Inferior parietal cortex (tissue), 1 donor: ENCODE measurements at regions not wholly inside any gene's neighbourhood (a gene's known extent, or its start where the extent isn't known, plus 50 kb on each side); places are given as distances from the start of the nearest gene placed in this dataset.
"Not testable (repeated sequence)": the region's sequence is repeated elsewhere in the genome, so short reads cannot be mapped to it uniquely, and the experiment has no call there.

Source experiments
- DNase-seq: peaks from one replicate; pipeline ENCODE4 v3.0.0-alpha.2; 2016; ENCODE audit errors: extremely low spot score

DNA sequence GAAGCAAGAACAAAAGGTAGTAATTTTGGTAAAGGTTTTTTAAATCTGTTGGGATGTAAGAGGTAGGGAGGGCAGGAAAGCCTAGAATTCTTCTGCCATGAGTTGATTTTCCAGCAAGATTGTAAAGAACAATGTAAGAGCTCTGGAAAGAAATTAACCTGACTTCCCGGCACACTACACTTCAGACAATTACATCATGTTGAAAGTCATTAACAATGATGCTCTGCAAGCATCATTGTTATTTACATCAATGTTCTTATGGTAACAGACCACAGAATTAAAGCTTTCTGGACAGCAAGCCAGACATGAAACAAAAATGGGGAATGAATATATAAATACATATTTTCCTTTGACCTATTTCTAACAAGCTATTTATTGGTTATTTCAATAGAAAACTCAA, 342.2 kb downstream of the CEP170 start:
- DNase-seq, result not testable (repeated sequence)

DNA sequence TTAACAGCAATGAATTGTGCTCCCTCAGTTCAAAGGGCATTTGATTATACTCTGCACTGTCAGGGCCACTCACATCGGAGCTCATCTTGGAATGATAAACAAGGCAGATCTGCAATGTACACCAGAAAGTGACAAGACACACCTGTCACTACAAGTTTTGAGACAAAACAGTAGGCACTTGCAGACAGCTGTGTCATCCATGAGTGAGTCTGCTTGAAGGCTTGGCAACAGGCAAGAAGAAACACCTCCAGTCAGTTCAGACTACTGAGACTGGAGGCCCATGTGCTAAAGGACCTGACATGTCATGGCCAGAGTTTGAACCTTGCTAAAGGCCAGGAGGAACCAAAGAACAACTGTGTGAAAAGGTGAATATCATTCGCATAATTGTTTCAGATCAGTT, 354.5 kb downstream of the CEP170 start:
- not testable (repeated sequence) for DNase-seq

DNA sequence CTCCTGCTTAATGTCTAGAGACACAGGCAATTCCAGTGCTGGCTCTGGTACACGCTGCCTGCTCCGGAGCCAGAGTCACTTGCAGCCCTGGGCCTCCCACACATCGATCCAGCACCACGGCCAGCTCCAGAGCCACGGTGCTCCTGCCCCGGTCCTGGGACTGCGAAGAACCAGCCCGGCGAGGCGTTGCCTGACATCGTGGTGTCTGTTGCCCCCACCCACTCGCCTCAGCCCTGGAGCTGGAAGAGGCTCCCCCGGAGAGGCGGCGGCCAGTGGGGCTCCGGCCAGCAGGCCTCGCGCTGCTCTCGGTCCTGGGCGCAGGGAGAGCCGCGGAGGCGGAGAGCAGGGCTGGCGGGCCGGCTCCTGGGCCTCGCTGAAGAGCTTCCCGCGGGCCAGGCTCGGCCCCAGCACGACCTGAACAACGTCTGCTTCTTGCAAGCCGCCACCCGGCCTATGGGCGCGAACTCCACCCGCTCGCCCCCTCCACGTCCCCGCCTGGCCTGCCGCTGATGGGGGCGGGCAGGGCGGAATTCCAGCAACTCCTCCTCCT, 364.8 kb downstream of the CEP170 start:
- DNase-seq, result no peak

DNA sequence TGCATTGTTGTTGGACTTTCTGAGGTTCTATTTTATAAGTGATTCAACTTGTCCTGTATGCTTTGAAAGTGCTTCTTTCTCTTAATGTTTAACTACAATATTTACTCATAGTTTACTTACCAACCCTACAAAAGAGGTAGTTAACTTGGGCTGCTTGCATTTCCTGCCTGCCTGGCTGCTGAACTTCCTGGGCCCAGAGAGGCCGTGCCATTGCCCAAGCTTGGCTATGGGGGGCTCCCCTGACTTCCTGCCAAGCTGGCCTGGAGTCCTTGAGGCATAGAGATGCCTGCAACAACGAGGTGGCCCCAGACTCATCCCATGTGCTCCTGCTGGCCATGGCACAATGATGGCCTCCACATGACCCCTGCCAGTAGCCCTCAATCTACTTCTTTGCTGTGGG, 361.6 kb upstream of the PLD5 start:
- DNase-seq, result no peak

DNA sequence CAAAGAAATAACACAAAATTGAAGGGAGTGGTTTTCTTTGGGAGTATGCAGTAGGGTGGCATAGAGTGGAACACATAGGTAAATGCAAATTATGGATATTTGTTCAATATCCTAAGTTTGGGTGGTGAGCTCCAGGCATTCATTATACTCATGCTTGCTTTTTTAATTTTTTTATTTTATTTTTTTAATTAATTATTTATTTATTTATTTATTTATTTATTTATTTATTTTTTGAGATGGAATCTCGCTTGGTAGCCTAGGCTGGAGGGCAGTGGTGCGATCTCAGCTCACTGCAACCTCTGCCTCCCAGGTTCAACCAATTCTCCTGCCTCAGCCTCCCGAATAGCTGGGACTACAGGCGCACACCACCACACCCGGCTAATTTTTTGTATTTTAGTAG, 355.5 kb upstream of the PLD5 start:
- DNase-seq, result not testable (repeated sequence)

DNA sequence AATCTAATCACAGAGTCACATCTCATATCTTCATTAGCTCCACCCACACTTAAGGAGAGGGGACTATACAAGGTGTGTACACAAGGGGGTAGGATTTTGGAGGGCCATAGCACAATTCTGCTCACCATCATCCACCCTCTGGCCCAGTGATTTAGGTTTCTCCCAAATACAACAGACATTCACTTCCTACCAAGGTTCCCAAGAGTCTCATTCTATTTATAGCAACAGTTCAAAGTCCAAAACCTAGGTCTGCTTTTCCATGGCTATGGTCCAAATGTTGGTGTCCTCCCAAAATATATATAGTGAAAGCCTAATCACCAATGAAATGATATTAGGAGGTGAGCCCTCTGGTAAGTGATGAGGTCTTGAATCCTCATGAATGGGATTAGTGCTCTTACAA, 353.2 kb upstream of the PLD5 start:
- no peak for DNase-seq

DNA sequence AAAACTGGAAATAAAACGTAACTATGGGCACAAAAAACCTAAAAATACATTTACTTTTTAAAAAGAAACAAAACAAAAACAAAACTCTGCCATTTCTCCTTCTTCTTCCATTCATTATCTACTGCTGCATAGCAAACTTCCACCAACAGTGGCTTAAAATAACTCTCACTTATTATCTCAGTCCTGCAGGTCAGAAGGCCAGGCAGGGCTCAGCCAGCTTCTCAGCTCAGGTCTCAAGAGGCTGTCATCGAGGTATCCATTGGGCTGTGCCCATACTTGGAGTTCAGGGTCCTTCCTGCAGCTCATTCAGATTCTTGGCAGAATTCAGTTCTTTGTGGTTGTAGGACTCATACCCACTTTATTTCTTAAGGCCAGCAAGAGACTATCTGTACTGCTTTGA, 352.7 kb upstream of the PLD5 start:
- DNase-seq, result no peak

DNA sequence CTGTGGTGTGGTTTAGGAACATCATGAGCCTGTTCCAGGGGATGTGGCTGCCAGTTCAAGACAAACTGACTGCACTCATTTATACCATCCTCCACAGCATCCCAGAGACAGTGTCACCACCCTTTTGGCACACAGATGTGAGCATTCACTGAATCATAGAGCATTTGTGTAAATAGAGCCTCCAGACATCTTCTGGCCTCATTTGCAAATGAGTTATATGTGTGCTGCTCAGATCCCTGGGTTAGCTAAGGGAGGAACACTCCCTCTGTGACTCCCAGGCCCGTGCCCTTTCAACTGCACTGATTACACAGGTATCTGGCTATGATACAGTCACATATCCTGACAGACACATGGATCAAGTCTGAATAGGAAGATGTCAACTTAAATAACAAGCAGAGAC, 351.5 kb upstream of the PLD5 start:
- no peak for DNase-seq

DNA sequence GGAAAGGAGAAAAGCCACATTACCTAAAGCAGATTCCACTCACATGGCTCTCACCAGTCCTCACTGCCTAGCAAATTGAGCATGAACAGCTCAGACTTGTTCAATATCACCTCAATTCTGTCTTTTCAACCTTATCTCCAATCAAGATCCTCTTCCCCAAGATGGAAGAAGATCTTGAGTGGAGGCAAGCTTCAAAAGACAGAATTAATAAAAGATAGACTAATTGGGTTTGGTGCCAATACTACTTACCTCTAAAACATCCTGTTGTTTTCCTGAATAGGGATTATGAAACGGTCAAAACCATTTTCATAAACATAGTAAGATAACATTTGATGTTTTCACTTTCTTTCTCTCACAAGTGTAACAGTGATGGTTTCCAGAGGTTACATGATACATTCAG, 349.2 kb upstream of the PLD5 start:
- DNase-seq, result no peak

DNA sequence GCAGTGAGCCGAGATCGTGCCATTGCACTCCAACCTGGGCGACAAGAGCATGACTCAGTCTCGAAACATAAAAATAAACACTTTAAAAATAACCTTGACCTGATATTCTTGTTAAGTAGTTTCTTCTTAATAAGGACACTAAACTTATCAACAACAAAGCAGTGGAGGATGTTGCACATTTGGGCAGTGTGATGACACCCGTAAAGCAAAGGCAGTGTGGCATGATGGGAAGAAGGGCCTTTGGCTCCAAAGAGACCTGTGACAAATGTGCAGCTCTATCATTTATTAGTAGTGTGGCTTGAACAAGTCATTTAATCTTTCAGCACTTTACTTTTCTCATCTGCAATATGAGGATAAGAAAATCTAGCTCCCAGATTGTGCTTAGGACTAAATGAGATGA, 348.0 kb upstream of the PLD5 start:
- DNase-seq, result no peak

DNA sequence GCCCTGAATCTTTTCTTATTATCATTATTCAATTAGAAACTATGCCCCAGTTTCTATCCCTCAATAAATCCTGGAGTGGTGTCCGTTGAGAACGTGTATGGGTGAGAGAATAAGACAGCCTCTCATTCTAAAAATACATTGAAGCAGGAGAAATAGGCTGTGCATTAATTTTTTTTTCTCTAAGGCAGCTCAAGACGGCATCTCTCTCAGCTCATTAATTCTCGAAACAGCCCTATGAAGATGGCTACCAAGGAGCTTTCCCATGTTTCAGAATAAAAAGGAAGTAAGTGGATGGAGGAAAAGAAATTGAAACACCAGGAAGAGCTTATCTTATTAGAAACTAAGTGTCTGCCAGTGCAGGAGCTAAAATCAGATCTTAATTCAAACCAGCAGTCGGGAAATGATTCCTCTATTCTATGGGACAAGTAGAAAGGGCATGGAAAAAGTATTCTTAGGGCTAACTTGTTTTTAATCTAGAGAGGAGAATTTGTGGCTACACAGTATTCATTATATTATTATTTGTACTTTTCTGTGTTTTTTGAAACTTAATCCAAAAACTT, 347.1 kb upstream of the PLD5 start:
- no peak for DNase-seq

DNA sequence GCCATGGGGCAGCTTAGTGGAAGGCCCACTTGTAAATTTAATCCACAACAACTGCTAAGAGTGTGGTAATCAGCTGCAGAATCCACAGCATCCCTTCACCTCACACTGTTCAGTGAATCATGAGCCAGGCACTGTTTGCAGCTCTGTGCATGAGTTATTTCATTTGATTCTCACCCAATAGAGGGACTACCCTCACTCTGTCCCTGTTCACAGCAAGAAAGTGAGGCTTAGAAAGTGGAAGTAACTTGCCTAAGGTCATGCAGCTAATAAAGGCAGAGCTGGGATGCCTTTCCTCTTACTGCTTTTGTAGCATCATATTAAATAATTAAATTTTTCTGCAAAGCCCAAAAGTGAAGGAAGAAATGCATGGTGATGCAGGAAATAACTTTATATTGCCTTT, 346.5 kb upstream of the PLD5 start:
- DNase-seq, result no peak

DNA sequence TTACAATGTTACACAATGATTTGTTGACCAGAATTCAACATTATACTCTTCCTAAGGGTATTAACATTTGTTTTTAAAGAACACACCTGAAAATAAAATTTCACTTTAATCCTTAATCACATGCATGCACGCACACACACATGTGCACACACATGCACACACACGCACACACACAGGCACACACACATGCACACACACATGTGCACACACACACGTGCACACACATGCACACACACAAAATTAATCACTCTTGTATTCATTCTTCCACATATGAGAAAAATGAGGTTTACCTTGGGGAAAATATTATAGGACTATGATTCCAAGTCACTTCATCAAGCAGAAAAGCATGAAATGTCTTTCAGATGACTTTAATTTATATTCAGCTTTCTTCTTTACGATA, 331.8 kb upstream of the PLD5 start:
- DNase-seq, result no peak

DNA sequence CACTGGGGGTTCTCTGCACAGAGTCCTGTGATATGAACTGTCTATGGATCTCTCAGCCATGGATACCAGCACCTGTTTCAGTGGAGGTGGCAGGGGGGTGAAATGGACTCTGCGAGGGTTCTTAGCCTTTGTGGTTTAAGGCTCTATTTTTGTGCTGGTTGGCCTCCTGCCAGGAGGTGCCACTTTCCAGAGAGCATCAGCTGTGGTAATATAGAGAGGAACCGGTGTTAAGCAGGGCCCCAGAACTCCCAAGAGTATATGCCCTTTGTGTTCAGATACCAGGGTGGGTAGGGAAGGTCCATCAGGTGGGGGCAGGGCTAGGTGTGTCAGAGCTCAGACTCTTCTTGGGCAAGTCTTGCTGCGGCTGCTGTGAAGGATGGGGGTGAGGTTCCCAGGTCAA, 330.0 kb upstream of the PLD5 start:
- DNase-seq, result no peak

DNA sequence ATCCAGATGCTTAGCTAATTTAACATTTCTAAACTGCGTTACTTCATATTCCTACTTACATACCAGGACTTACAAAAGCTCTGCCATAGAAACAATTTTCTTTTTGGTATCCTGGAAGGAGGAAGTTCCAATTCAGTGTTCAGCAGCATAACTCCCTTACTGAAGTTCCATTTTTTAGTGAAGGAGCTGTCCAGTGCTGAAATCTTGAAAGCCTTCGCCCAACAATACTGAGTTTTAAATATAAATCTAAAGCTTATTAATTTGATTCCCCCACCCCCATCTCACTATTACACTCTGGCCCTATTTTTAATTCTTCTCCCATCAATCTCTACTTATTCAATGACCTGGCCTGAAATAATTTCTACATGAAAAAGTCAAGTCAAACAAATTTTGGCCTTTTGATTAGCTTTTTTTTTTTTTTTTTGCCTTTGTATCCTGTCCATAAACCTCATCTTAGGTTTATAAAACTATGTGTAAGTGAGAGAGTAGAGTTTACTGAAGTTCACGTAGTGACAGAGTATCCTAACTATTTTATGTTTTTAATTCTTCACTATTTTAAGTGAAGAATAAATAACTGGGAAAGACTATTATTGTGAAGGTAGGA, 323.0 kb upstream of the PLD5 start:
- no peak for DNase-seq

DNA sequence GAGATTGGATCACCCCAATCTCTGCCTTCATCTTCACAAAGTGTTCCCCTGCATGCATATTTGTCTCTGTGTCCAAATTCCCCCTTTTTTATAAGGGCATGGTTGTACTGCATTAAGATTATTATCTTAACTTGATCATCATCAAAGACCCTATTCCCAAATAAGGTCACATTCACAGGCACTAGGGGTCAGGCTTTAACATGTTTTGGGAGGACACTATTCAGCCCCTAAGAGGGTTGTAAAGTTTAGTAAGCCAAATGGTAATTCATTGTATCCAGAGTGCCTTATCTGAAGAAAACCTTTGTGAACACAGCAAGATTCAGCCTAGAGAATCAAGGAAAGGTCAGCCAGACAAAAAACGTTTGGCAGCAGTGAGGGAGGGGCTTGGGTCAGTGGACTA, 317.6 kb upstream of the PLD5 start:
- no peak for DNase-seq

DNA sequence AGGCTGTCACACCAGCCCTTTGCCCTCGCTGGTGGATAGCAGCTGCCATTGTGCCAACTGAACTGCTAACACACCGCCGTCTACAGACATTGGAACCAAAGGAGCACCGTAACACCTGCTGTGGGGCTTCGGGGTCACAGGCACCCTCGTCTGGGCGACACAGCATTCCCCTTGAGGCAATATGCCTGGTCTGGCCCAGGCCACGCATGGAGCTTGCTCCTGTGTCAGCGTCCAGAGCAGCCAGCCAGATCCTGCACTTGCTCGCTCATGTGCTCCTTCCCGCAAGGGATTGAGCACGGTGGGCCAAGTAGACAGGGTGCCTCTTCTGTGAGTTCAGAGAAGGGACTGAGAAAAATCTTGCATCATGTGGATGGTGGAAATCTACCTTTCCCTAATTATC, 314.6 kb upstream of the PLD5 start:
- no peak for DNase-seq

DNA sequence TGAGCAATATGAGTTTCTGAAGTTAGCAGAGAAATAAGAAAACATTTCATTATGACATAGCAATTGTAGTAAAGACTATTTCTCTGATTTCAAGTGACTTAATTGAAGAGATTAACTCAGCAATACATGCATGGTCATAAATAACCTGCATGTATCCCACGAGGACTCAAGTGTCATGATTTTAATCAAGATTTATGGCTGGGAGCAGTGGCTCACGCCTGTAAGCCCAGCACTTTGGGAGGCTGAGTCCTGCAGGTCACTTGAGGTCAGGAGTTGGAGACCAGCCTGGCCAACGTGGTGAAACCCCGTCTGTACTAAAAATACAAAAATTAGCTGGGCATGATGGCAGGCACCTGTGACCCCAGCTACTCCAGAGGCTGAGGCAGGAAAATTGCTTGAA, 311.9 kb upstream of the PLD5 start:
- no peak for DNase-seq

DNA sequence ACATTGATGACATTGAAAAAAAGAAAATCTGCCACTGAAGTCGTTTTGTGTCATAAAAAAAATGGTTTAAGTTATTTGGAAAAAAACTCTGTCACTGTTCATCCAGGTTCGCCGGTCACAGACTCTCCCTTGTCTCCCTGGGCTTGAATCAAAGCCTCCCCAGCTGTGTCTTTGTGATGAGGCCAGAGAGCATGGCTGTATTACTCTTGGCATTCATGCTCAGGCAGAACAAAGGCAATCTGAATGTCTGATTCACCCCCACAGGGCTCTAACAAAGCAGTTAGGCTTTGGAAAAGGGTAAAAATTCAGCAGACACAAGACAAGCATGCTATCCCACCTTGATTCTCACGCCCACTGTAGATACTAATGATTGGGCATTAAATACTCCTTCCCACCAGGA, 304.3 kb upstream of the PLD5 start:
- peak; percentile 68 for DNase-seq

DNA sequence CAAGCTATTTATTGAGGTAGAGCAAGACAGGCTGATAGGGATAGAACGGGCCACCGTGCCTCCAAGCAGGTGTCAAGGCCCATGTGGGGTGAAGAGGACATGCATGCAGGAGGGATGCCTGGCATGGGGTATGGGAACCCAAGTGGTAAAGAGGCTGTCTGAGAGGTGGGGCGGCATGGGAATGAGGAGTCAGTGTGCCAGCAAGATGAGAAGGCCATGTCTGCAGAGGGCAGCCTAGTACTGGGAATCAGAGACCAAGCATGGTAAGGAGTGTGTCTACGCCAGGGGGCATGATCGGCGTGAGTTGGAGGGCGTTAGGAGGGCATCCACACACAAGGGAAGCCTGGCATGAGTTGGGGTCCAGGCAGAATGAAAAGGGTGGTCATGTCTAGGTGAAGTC, 303.7 kb upstream of the PLD5 start:
- peak; percentile 60 for DNase-seq

DNA sequence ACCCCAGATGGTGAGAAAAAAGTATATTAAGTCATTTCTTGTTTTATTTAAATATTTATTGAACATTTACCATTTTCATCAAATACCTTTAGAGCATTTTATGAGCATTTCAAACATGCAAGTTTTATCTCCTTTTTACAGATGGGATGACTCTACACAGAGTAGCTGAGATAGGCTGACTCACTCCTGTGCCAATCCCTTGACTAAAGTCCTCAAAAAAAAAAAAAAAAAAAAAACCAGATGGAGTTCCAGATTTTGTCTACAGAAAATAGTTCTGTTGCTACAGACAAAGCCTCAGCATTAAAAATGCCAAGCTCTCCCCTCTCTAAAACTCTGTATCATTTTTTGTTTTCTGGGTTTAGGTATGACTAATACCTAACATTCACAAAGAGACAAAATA, 303.0 kb upstream of the PLD5 start:
- peak; percentile 32 for DNase-seq

DNA sequence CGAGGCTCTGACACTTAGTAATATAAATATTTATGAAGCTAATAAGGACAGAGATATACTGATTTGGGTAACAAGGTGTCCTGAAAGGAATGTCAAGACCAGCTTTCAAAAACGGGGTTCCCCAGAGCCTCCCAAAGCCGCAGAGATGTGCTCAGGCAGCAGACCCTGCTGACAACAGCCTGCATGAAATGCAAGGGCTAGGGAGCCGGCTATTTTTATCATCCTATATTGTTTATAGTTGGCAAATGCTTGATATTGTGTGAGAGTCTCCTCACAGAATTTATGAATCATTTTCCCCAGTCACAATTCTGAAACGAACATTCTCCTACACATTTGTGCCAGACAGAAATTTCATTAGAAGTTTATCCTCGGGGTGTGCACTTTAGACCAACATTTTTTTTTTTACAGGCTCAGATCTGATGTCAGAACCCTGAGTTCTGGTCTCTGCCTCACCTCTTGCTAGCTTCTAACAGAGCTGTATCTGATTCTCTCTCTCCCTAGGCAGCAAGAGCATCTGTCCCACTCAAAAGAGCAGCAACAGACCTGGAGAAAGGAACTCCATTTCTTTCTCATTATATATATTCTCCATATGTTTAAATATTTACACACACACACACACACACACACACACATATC, 302.3 kb upstream of the PLD5 start:
- DNase-seq, result no peak

DNA sequence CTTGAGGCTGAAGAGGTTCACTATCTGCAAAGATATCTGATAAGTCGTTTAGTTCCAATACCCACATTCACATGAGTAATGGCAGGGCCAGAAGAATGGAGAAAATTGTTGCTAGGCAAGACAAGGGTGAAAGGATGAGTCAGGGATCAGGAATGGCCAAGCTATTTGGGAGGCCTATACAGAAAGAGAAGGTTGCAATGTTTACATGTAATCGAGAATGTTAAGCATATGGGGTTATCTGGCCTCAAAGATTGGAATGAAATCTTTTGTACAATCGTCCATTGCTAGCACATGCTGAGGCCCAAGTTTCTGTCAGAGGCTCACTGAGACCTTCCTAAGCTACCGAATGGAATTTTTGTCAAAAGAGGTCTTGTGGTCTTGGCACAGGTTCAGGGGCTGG, 299.9 kb upstream of the PLD5 start:
- no peak for DNase-seq
